C1 segment of cervical spinal cord (tissue), 14 donors: ENCODE measurements at regions not wholly inside any gene's neighbourhood (a gene's known extent, or its start where the extent isn't known, plus 50 kb on each side); places are given as distances from the start of the nearest gene placed in this dataset.

Experiments
- DNase-seq, 14 donors: peaks; one replicate each; lab custom pipeline; 2025; lab: John Stamatoyannopoulos, UW

- no peak for DNase-seq
Measured at GRCh38 chr2:65545837-65546805, 113.7 kb upstream of the SPRED2 start.

- no peak for DNase-seq
Measured at GRCh38 chr2:65541773-65542172, 109.4 kb upstream of the SPRED2 start.

- DNase-seq = no peak
Measured at GRCh38 chr2:65539633-65540032, 107.2 kb upstream of the SPRED2 start.

- no peak for DNase-seq
Measured at GRCh38 chr2:65537651-65538385, 105.4 kb upstream of the SPRED2 start.

GRCh38 chr2:65536596-65536995 is 104.2 kb upstream of the SPRED2 start:
- DNase-seq = no peak

- DNase-seq = no peak
Measured at GRCh38 chr2:65532937-65533336, 100.5 kb upstream of the SPRED2 start.

- no peak for DNase-seq
Measured at GRCh38 chr2:65532326-65532725, 99.9 kb upstream of the SPRED2 start.

GRCh38 chr2:65530547-65531320 is 98.3 kb upstream of the SPRED2 start:
- DNase-seq = peak in 1 of 14 donors; percentile 4

GRCh38 chr2:65529419-65529818 is 97.0 kb upstream of the SPRED2 start:
- DNase-seq = no peak

GRCh38 chr2:65528241-65528574 is 95.8 kb upstream of the SPRED2 start:
- DNase-seq = no peak

- no peak for DNase-seq
Measured at GRCh38 chr2:65527451-65528240, 95.2 kb upstream of the SPRED2 start.

GRCh38 chr2:65525616-65526231 is 93.3 kb upstream of the SPRED2 start:
- DNase-seq = no peak

- DNase-seq = no peak
Measured at GRCh38 chr2:65522922-65523321, 90.5 kb upstream of the SPRED2 start.

GRCh38 chr2:65518751-65519150 is 86.4 kb upstream of the SPRED2 start:
- DNase-seq = no peak

GRCh38 chr2:65514555-65515195 is 82.3 kb upstream of the SPRED2 start:
- DNase-seq = no peak

GRCh38 chr2:65512783-65513182 is 80.4 kb upstream of the SPRED2 start:
- no peak for DNase-seq

GRCh38 chr2:65511306-65511705 is 78.9 kb upstream of the SPRED2 start:
- DNase-seq = no peak

GRCh38 chr2:65508225-65508624 is 75.8 kb upstream of the SPRED2 start:
- no peak for DNase-seq

- no peak for DNase-seq
Measured at GRCh38 chr2:65507102-65508069, 75.0 kb upstream of the SPRED2 start.
